Natural killer cell treated with Interleukin-12 subunit alpha and Interleukin-12 subunit beta and Interleukin-15 and Interleukin-18, amount 100 ng/mL, for 72 hours (primary cell): ENCODE measurements at regions not wholly inside any gene's neighbourhood (a gene's known extent, or its start where the extent isn't known, plus 50 kb on each side); places are given as distances from the start of the nearest gene placed in this dataset.

Experiments
- ATAC-seq, 2 donors: fragments of 150-1000 bp; cut with Tn5 transposase in 1 of 2; sonication (Bioruptor Pico), chemical (Tn5 transposase) in 1 of 2; 2 replicates each; pipeline ENCODE4 v1.10.0; 2021
- DNase-seq: peaks from one replicate; pipeline ENCODE4 v3.0.0; 2022; ENCODE audit warnings: low spot score
- H3K27ac Mint-ChIP-seq, 2 donors: 1 replicate in 1 of 2; 2 replicates in 1 of 2; pipeline ENCODE4 v1.8.0; 2022; ENCODE audit warnings: mixed read lengths in 2 of 2, mild to moderate bottlenecking in 1 of 2, moderate library complexity in 1 of 2
- H3K27me3 Mint-ChIP-seq, 2 donors: 1 replicate in 1 of 2; 2 replicates in 1 of 2; pipeline ENCODE4 v1.8.0; 2022; ENCODE audit warnings: mixed read lengths in 2 of 2
- H3K36me3 Mint-ChIP-seq: one replicate; pipeline ENCODE4 v1.8.0; 2022; ENCODE audit warnings: mixed read lengths
- H3K4me1 Mint-ChIP-seq, 2 donors: 1 replicate in 1 of 2; 2 replicates in 1 of 2; pipeline ENCODE4 v1.8.0; 2022; ENCODE audit warnings: low read depth in 2 of 2, mixed read lengths in 2 of 2, mild to moderate bottlenecking in 1 of 2
- H3K4me3 Mint-ChIP-seq: one replicate; pipeline ENCODE4 v1.8.0; 2022; ENCODE audit warnings: mixed read lengths
- H3K9me3 Mint-ChIP-seq: 2 replicates; pipeline ENCODE4 v1.8.0; 2022; ENCODE audit warnings: mixed read lengths

- Mint-ChIP-seq H3K9me3 (no peaks in the 10 kb centered on the region), H3K4me1 (no peaks in the 10 kb centered on the region), H3K27ac (no peak overlapping the region), H3K36me3 (peaks cover 14% of the 10 kb centered on the region), H3K27me3 (peaks cover 17 to 60% of the 10 kb centered on the region in 2 donors), H3K4me3 (no peak overlapping the region)
- no peak for DNase-seq
- no peak for ATAC-seq
These were observed 390.1 kb downstream of the PRDM2 start for GRCh38 chr1:14090062-14090461.

GRCh38 chr1:14090531-14090930 lies 390.5 kb downstream of the PRDM2 start:
- DNase-seq (no peak), ATAC-seq (no peak)
- Mint-ChIP-seq H3K4me1 (no peaks in the 10 kb centered on the region), H3K27ac (no peak overlapping the region), H3K9me3 (no peaks in the 10 kb centered on the region), H3K4me3 (no peak overlapping the region), H3K27me3 (peaks cover 20 to 65% of the 10 kb centered on the region in 2 donors), H3K36me3 (peaks cover 14% of the 10 kb centered on the region)

- no peak for DNase-seq
- ATAC-seq = no peak
- Mint-ChIP-seq H3K36me3 (peaks cover 14% of the 10 kb centered on the region), H3K9me3 (no peaks in the 10 kb centered on the region), H3K4me3 (no peak overlapping the region), H3K27me3 (peaks cover 30 to 64% of the 10 kb centered on the region in 2 donors), H3K4me1 (no peaks in the 10 kb centered on the region), H3K27ac (no peak overlapping the region)
These were observed 394.8 kb downstream of the PRDM2 start for GRCh38 chr1:14094611-14095400.

- Mint-ChIP-seq H3K27ac (no peak overlapping the region), H3K4me1 (no peaks in the 10 kb centered on the region), H3K4me3 (no peak overlapping the region), H3K27me3 (peaks cover 26 to 51% of the 10 kb centered on the region in 2 donors), H3K36me3 (no peaks in the 10 kb centered on the region), H3K9me3 (no peaks in the 10 kb centered on the region)
- ATAC-seq = no peak
- no peak for DNase-seq
These were observed 398.4 kb downstream of the PRDM2 start for GRCh38 chr1:14098294-14098913.

- Mint-ChIP-seq H3K4me3 (no peak overlapping the region), H3K27ac (no peak overlapping the region), H3K9me3 (no peaks in the 10 kb centered on the region), H3K36me3 (no peaks in the 10 kb centered on the region), H3K4me1 (no peaks in the 10 kb centered on the region), H3K27me3 (peaks cover 27 to 54% of the 10 kb centered on the region in 2 donors)
- no peak for DNase-seq
- no peak for ATAC-seq
These were observed 400.5 kb downstream of the PRDM2 start for GRCh38 chr1:14100444-14100843.

GRCh38 chr1:14100919-14101318 lies 400.9 kb downstream of the PRDM2 start:
- Mint-ChIP-seq H3K27ac (no peak overlapping the region), H3K27me3 (peaks cover 24 to 49% of the 10 kb centered on the region in 2 donors), H3K4me3 (no peak overlapping the region), H3K9me3 (no peaks in the 10 kb centered on the region), H3K36me3 (no peaks in the 10 kb centered on the region), H3K4me1 (no peaks in the 10 kb centered on the region)
- ATAC-seq (no peak), DNase-seq (no peak)

GRCh38 chr1:14102180-14102579 lies 402.2 kb downstream of the PRDM2 start:
- no peaks in the 10 kb centered on the region for H3K9me3 Mint-ChIP-seq
- H3K27me3 Mint-ChIP-seq = peaks cover 24 to 52% of the 10 kb centered on the region in 2 donors
- H3K4me1 Mint-ChIP-seq = no peaks in the 10 kb centered on the region
- no peak for ATAC-seq
- H3K4me3 Mint-ChIP-seq = no peak overlapping the region
- H3K27ac Mint-ChIP-seq = no peak overlapping the region
- no peaks in the 10 kb centered on the region for H3K36me3 Mint-ChIP-seq
- no peak for DNase-seq

GRCh38 chr1:14103878-14104430 lies 404.0 kb downstream of the PRDM2 start:
- DNase-seq = no peak
- ATAC-seq = no peak
- H3K27ac Mint-ChIP-seq = no peak overlapping the region
- no peaks in the 10 kb centered on the region for H3K36me3 Mint-ChIP-seq
- no peak overlapping the region for H3K4me3 Mint-ChIP-seq
- H3K27me3 Mint-ChIP-seq = peaks cover 27 to 53% of the 10 kb centered on the region in 2 donors
- no peaks in the 10 kb centered on the region for H3K9me3 Mint-ChIP-seq
- H3K4me1 Mint-ChIP-seq = no peaks in the 10 kb centered on the region

GRCh38 chr1:14106126-14106525 lies 406.1 kb downstream of the PRDM2 start:
- ATAC-seq (no peak), DNase-seq (no peak)
- no peaks in the 10 kb centered on the region for H3K9me3 Mint-ChIP-seq
- no peak overlapping the region for H3K27ac Mint-ChIP-seq
- H3K4me3 Mint-ChIP-seq = no peak overlapping the region
- H3K27me3 Mint-ChIP-seq = peaks cover 25 to 36% of the 10 kb centered on the region in 2 donors
- H3K36me3 Mint-ChIP-seq = no peaks in the 10 kb centered on the region
- no peaks in the 10 kb centered on the region for H3K4me1 Mint-ChIP-seq

GRCh38 chr1:14106679-14107313 lies 406.8 kb downstream of the PRDM2 start:
- no peak for DNase-seq
- no peak for ATAC-seq
- H3K4me1 Mint-ChIP-seq = no peaks in the 10 kb centered on the region
- no peak overlapping the region for H3K4me3 Mint-ChIP-seq
- H3K27ac Mint-ChIP-seq = no peak overlapping the region
- no peaks in the 10 kb centered on the region for H3K36me3 Mint-ChIP-seq
- H3K9me3 Mint-ChIP-seq = no peaks in the 10 kb centered on the region
- H3K27me3 Mint-ChIP-seq = peaks cover 25 to 34% of the 10 kb centered on the region in 2 donors

- Mint-ChIP-seq H3K4me1 (peaks cover 0 to 2% of the 10 kb centered on the region in 2 donors), H3K27me3 (peaks cover 24 to 50% of the 10 kb centered on the region in 2 donors), H3K27ac (no peak overlapping the region), H3K9me3 (no peaks in the 10 kb centered on the region), H3K36me3 (no peaks in the 10 kb centered on the region), H3K4me3 (no peak overlapping the region)
- DNase-seq (no peak), ATAC-seq (no peak)
These were observed 408.6 kb downstream of the PRDM2 start for GRCh38 chr1:14108356-14109275.

- H3K9me3 Mint-ChIP-seq = no peaks in the 10 kb centered on the region
- H3K27me3 Mint-ChIP-seq = peaks cover 24 to 50% of the 10 kb centered on the region in 2 donors
- no peak overlapping the region for H3K4me3 Mint-ChIP-seq
- no peak for DNase-seq
- peaks cover 3 to 4% of the 10 kb centered on the region in 2 donors for H3K4me1 Mint-ChIP-seq
- no peak for ATAC-seq
- H3K27ac Mint-ChIP-seq = no peak overlapping the region
- no peaks in the 10 kb centered on the region for H3K36me3 Mint-ChIP-seq
These were observed 409.3 kb downstream of the PRDM2 start for GRCh38 chr1:14109276-14109635.

- no peaks in the 10 kb centered on the region for H3K9me3 Mint-ChIP-seq
- H3K27me3 Mint-ChIP-seq = peaks cover 24 to 48% of the 10 kb centered on the region in 2 donors
- ATAC-seq = no peak
- no peak overlapping the region for H3K27ac Mint-ChIP-seq
- peaks cover 11 to 12% of the 10 kb centered on the region in 2 donors for H3K4me1 Mint-ChIP-seq
- no peaks in the 10 kb centered on the region for H3K36me3 Mint-ChIP-seq
- H3K4me3 Mint-ChIP-seq = no peak overlapping the region
- DNase-seq = no peak
These were observed 410.1 kb downstream of the PRDM2 start for GRCh38 chr1:14110040-14110439.
